HEK293T (cell line): ENCODE measurements at regions not wholly inside any gene's neighbourhood (a gene's known extent, or its start where the extent isn't known, plus 50 kb on each side); places are given as distances from the start of the nearest gene placed in this dataset.

Experiments used
- CTBP1 ChIP-seq: fragments of 450-650 bp; IDR thresholded peaks from 2 replicates; pipeline ENCODE4 v1.6.1; 2016; ENCODE audit warnings: borderline replicate concordance
- SUZ12 ChIP-seq: fragments of 450-650 bp; IDR thresholded peaks from 2 replicates; pipeline ENCODE4 v1.6.1; 2016; ENCODE audit warnings: mild to moderate bottlenecking
- TARDBP ChIP-seq: fragments of 450-650 bp; IDR thresholded peaks from 2 replicates; pipeline ENCODE4 v1.6.1; 2016

DNA sequence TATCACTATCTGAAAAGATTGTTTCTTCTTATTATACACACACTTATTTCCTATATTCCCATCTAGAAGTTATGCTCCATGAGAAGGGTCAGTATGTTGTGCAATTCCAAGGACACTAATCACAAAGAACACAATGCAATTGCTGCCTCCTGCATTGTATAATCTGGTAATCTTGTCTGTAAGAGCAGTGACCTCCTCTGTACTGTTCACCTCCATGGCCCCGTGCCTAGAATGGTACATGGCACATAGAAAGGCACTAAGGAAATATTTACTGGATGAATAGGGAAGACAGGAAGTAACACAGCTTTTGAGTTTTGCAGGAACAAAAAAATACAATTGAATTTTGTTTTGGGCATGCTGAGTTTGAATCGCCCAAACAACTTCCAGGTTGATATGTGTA, 214.6 kb upstream of the SALL1 start:
- TF ChIP-seq TARDBP (no peak), CTBP1 (no peak), SUZ12 (no peak)
